D721Med (cell line): ENCODE measurements at regions not wholly inside any gene's neighbourhood (a gene's known extent, or its start where the extent isn't known, plus 50 kb on each side); places are given as distances from the start of the nearest gene placed in this dataset.

Experiments
- DNase-seq: peaks from one replicate; pipeline ENCODE4 v3.0.0; 2011; ENCODE audit warnings: low spot score; ENCODE audit not compliant: insufficient read length
- FAIRE-seq: peaks from 2 replicates; lab custom pipeline; 2011; peaks lifted over from hg19 to GRCh38; lab: Jason Lieb, UNC
- CTCF ChIP-seq: IDR thresholded peaks from 2 replicates; pipeline ENCODE4 v1.5.1; 2012; ENCODE audit warnings: mild to moderate bottlenecking, control low read depth; ENCODE audit not compliant: insufficient read depth; ENCODE audit errors: missing control alignments

GRCh38 chr5:135212361-135213026, 178.5 kb upstream of the PITX1 start:
- DNase-seq: no peak
- no peak for FAIRE-seq
- TF ChIP-seq CTCF: no peak

- TF ChIP-seq CTCF: no peak
- FAIRE-seq: no peak
- DNase-seq: no peak
Measured at GRCh38 chr5:135211791-135212190, 177.8 kb upstream of the PITX1 start.

DNA sequence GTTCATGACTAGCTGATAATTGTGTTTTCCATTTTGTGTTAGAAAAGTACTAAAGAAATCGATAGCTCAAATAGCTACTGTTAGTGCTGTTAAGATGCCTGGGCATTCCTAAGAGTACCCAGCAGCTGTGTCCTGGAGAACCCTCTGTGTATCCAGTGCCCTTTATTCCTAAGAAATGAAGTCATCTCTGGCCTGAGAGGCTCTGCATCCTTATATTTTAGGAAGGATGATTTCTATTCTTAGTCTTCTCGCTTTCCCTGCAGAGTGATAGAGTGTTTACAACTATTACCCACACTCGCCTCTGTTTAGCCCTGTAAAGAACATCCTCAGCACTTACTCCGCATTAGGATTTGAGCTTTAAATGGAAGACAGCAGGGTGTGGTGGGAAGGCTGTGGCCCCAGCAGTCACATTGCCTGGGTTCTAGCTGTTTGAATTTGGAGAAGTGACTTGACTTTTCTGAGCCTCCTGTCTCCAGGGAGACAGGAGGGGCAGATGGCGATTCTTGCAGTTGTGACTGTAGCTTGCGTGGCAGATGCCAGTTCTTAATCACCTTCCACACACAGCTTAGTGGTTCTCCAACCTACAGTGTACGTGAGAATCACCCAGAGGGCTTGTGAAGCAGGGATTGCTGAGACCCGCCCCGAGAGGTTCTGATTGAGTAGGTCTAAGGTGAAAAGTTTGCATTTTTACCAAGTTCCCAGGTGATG, 177.2 kb upstream of the PITX1 start:
- peak; percentile 94 for FAIRE-seq
- DNase-seq: peak; percentile 47
- TF ChIP-seq CTCF: no peak

- TF ChIP-seq CTCF: no peak
- no peak for FAIRE-seq
Measured at GRCh38 chr5:135210286-135211055, 176.4 kb upstream of the PITX1 start.

GRCh38 chr5:135208903-135209721, 175.1 kb upstream of the PITX1 start:
- no peak for TF ChIP-seq CTCF
- no peak for FAIRE-seq
- DNase-seq: no peak

More at GRCh38 chr5:135210286-135211055, 176.4 kb upstream of the PITX1 start:
- DNase-seq: no peak

- DNase-seq (no peak), FAIRE-seq (no peak)
- no peak for TF ChIP-seq CTCF
Measured at GRCh38 chr5:135208555-135208902, 174.5 kb upstream of the PITX1 start.
